ENCODE measurements at regions not wholly inside any gene's neighbourhood (a gene's known extent, or its start where the extent isn't known, plus 50 kb on each side); places are given as distances from the start of the nearest gene placed in this dataset.

- peaks cover 33% of the 10 kb centered on the region for H3K4me1 ChIP-seq (ENCODE audit: low read depth)
- TF ChIP-seq CTCF (IDR thresholded peaks at IDR 0.05) = no peak
- H3K36me3 ChIP-seq (ENCODE audit: low read depth) = no peaks in the 10 kb centered on the region
- ATAC-seq (no peak), DNase-seq (no peak)
- no peak overlapping the region for H3K4me3 ChIP-seq
- intact Hi-C loops (cut with DNase I, micrococcal nuclease) = no loop called here
- H3K9me3 ChIP-seq = no peaks in the 10 kb centered on the region
Observed at GRCh38 chr5:173791878-173792277, 96.3 kb upstream of the CPEB4 start.

- H3K9me3 ChIP-seq = no peaks in the 10 kb centered on the region
- intact Hi-C loops (cut with DNase I, micrococcal nuclease) = no loop called here
- peak; percentile 27 for ATAC-seq
- DNase-seq = no peak
- no peak overlapping the region for H3K4me3 ChIP-seq
- no peak for TF ChIP-seq CTCF (IDR thresholded peaks at IDR 0.05)
- H3K36me3 ChIP-seq (ENCODE audit: low read depth) = no peaks in the 10 kb centered on the region
- H3K4me1 ChIP-seq (ENCODE audit: low read depth) = peaks cover 33% of the 10 kb centered on the region
Observed at GRCh38 chr5:173792781-173793547, 95.2 kb upstream of the CPEB4 start.

GRCh38 chr5:173793648-173794548, 94.3 kb upstream of the CPEB4 start:
- H3K36me3 ChIP-seq (ENCODE audit: low read depth) = no peaks in the 10 kb centered on the region
- peaks cover 33% of the 10 kb centered on the region for H3K4me1 ChIP-seq (ENCODE audit: low read depth)
- ATAC-seq (peak; percentile 89), DNase-seq (peak; percentile 90 to 92 (median 92))
- H3K4me3 ChIP-seq = no peak overlapping the region
- TF ChIP-seq CTCF (IDR thresholded peaks at IDR 0.05) = no peak
- intact Hi-C loops (cut with DNase I, micrococcal nuclease) = no loop called here
- no peaks in the 10 kb centered on the region for H3K9me3 ChIP-seq

- ATAC-seq = no peak
- Histone ChIP-seq H3K9me3 (no peaks in the 10 kb centered on the region), H3K4me1 (ENCODE audit: low read depth) (peaks cover 33% of the 10 kb centered on the region), H3K36me3 (ENCODE audit: low read depth) (no peaks in the 10 kb centered on the region), H3K4me3 (no peak overlapping the region)
- no peak for DNase-seq
- intact Hi-C loops (cut with DNase I, micrococcal nuclease) = no loop called here
- no peak for TF ChIP-seq CTCF (IDR thresholded peaks at IDR 0.05)
Observed at GRCh38 chr5:173794901-173795416, 93.2 kb upstream of the CPEB4 start.

GRCh38 chr5:173795601-173796000, 92.5 kb upstream of the CPEB4 start:
- peak in 2 of 3 donors; percentile 65 to 68 for DNase-seq
- Histone ChIP-seq H3K4me3 (no peak overlapping the region), H3K36me3 (ENCODE audit: low read depth) (no peaks in the 10 kb centered on the region), H3K4me1 (ENCODE audit: low read depth) (peaks cover 33% of the 10 kb centered on the region), H3K9me3 (no peaks in the 10 kb centered on the region)
- TF ChIP-seq CTCF (IDR thresholded peaks at IDR 0.05) = no peak
- intact Hi-C loops (cut with DNase I, micrococcal nuclease) = no loop called here
- ATAC-seq = peak; percentile 75
